ENCODE measurements at regions not wholly inside any gene's neighbourhood (a gene's known extent, or its start where the extent isn't known, plus 50 kb on each side); places are given as distances from the start of the nearest gene placed in this dataset.

DNA sequence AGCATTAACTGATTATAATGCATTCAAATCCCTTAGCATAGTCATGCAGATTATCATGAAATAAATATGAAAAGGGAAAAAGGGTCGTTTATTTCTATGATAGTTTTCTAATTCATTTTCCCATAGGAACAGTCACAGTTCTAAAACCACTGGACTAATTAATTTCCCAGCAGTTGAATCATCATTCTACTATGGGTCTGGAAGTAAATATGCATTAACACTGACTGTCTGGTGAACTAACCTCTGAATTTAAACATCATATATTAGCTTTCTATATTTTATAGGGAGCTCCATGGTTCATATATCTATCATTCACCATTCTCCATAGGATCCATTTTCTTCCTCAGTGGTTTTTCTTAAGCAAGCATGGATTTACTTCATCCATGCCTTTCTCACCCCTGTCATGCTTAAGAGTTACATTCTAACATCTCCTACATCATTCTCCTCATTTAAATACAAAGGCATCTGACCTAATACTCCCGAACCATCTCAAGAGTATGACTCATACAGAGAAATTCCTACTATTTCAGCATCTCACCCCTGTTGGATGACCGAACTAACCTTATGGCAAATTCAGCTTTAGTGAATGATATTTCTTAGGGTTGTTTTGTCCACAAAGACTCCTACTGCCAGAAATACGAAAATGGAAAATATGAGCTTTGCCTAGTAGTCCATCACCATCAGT, 198.7 kb upstream of the ADAMTS3 start:
- TF ChIP-seq, protein P1, sequence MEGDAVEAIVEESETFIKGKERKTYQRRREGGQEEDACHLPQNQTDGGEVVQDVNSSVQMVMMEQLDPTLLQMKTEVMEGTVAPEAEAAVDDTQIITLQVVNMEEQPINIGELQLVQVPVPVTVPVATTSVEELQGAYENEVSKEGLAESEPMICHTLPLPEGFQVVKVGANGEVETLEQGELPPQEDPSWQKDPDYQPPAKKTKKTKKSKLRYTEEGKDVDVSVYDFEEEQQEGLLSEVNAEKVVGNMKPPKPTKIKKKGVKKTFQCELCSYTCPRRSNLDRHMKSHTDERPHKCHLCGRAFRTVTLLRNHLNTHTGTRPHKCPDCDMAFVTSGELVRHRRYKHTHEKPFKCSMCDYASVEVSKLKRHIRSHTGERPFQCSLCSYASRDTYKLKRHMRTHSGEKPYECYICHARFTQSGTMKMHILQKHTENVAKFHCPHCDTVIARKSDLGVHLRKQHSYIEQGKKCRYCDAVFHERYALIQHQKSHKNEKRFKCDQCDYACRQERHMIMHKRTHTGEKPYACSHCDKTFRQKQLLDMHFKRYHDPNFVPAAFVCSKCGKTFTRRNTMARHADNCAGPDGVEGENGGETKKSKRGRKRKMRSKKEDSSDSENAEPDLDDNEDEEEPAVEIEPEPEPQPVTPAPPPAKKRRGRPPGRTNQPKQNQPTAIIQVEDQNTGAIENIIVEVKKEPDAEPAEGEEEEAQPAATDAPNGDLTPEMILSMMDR (IDR thresholded peaks at IDR 0.05): no peak
- TF ChIP-seq POLR2A (IDR thresholded peaks at IDR 0.05): no peak

All from Peyer's patch (tissue), 4 donors.